Astrocyte (in vitro differentiated cells and primary cell): ENCODE measurements at regions not wholly inside any gene's neighbourhood (a gene's known extent, or its start where the extent isn't known, plus 50 kb on each side); places are given as distances from the start of the nearest gene placed in this dataset.

ENCODE experiments used
- DNase-seq: peaks from one replicate; pipeline ENCODE4 v3.0.0-alpha.2; 2010; ENCODE audit warnings: low read depth
- FAIRE-seq: peaks from 2 replicates; lab custom pipeline; 2011; peaks lifted over from hg19 to GRCh38; lab: Jason Lieb, UNC
- H2AFZ ChIP-seq: 2 replicates; pipeline ENCODE4 v1.6.0; 2012; ENCODE audit warnings: low read depth, low read length, inconsistent platforms
- H3K27ac ChIP-seq: 2 replicates; pipeline ENCODE4 v1.5.1; 2011; ENCODE audit warnings: low read depth, low read length, inconsistent platforms
- H3K27me3 ChIP-seq: 2 replicates; pipeline ENCODE4 v1.6.0; 2011; ENCODE audit warnings: low read length, inconsistent platforms; ENCODE audit not compliant: insufficient read depth
- H3K36me3 ChIP-seq: 2 replicates; pipeline ENCODE4 v1.5.1; 2011; ENCODE audit warnings: low read length, inconsistent platforms; ENCODE audit not compliant: insufficient read depth
- H3K4me1 ChIP-seq: 2 replicates; pipeline ENCODE4 v1.5.1; 2011; ENCODE audit warnings: low read length, inconsistent platforms; ENCODE audit not compliant: insufficient read depth
- H3K4me2 ChIP-seq: 2 replicates; pipeline ENCODE4 v1.6.0; 2012; ENCODE audit warnings: low read length, inconsistent platforms
- H3K4me3 ChIP-seq: 2 replicates; pipeline ENCODE4 v1.5.1; 2011; ENCODE audit warnings: low read depth, mild to moderate bottlenecking, low read length, inconsistent platforms; ENCODE audit not compliant: insufficient read depth
- H3K79me2 ChIP-seq: 2 replicates; pipeline ENCODE4 v1.6.0; 2012; ENCODE audit warnings: mild to moderate bottlenecking, low read length, inconsistent platforms; ENCODE audit not compliant: insufficient read depth
- H3K9ac ChIP-seq: 2 replicates; pipeline ENCODE4 v1.6.0; 2012; ENCODE audit warnings: mild to moderate bottlenecking, low read length, inconsistent platforms
- H3K9me3 ChIP-seq: 2 replicates; pipeline ENCODE4 v1.5.1; 2012; ENCODE audit warnings: low read depth, mild to moderate bottlenecking, low read length, inconsistent platforms; ENCODE audit not compliant: insufficient read depth
- H4K20me1 ChIP-seq: 2 replicates; pipeline ENCODE4 v1.6.0; 2012; ENCODE audit warnings: low read length, inconsistent platforms; ENCODE audit not compliant: insufficient read depth
- H3K27ac Mint-ChIP-seq: one replicate; pipeline ENCODE4 v1.8.0; 2021; ENCODE audit warnings: mild to moderate bottlenecking, mixed read lengths; ENCODE audit not compliant: unreplicated experiment
- H3K27me3 Mint-ChIP-seq: one replicate; pipeline ENCODE4 v1.8.0; 2021; ENCODE audit warnings: low read depth, mixed read lengths; ENCODE audit not compliant: unreplicated experiment
- H3K36me3 Mint-ChIP-seq: one replicate; pipeline ENCODE4 v1.8.0; 2021; ENCODE audit warnings: low read depth, mixed read lengths; ENCODE audit not compliant: unreplicated experiment
- H3K4me1 Mint-ChIP-seq: one replicate; pipeline ENCODE4 v1.8.0; 2021; ENCODE audit warnings: low read depth, mixed read lengths; ENCODE audit not compliant: unreplicated experiment
- H3K4me3 Mint-ChIP-seq: one replicate; pipeline ENCODE4 v1.8.0; 2021; ENCODE audit warnings: mild to moderate bottlenecking, moderate library complexity, mixed read lengths; ENCODE audit not compliant: unreplicated experiment
- H3K9me3 Mint-ChIP-seq: one replicate; pipeline ENCODE4 v1.8.0; 2021; ENCODE audit warnings: mild to moderate bottlenecking, mixed read lengths; ENCODE audit not compliant: unreplicated experiment
- EZH2 ChIP-seq: IDR thresholded peaks from 2 replicates; pipeline ENCODE4 v1.6.1; 2012; ENCODE audit warnings: mild to moderate bottlenecking, low read length, inconsistent platforms; ENCODE audit not compliant: insufficient read depth
- TF ChIP-seq, protein P1 (sequence below): IDR thresholded peaks from 2 replicates; pipeline ENCODE4 v1.5.1; 2011; ENCODE audit warnings: low read depth, mild to moderate bottlenecking, inconsistent platforms, low read length, moderate library complexity; ENCODE audit not compliant: insufficient read depth

DNA sequence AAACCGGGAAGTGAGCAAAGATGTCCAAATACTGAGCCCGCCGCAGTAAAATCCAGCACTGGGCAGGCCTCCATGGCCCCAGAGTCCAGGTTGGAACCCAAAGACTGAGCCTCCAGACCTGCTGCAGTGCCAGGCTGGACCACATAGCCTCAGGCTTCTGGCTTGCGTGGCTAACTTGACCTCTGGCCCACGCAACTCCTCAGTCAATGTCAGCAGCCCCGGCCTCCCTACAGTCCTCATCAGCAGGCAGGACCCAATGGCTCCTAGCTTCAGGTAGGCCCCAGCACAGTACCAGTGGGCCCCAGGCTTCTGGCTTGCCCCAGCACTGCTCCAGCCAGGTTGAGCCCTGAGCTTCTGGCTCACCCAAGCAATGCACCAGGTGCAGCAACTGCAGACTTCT is 245.1 kb upstream of the AFDN start:
- Mint-ChIP-seq H3K9me3 (peaks cover 13% of the 10 kb centered on the region), H3K27ac (no peak overlapping the region)
- FAIRE-seq: no peak

DNA sequence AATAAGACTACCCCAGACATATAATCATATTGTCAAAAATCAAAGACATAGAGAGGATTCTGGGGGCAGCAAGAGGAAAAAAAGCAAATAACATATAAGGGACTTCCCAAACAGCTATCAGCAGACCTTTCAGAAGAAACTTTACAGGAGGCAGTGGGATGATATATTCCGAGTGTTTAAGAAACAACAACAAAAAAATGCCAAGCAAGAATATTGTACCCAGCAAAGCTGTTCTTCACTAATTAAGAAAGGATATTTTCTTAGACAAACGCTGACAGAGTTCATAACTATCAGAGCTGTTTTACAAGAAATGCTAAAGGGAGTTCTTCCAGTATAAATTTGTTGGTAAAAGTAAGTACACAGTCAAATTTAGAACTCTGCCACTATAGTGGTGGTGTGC is 243.3 kb upstream of the AFDN start:
- Histone ChIP-seq H3K4me1 (peaks cover 4% of the 10 kb centered on the region), H3K36me3 (no peaks in the 10 kb centered on the region), H3K9ac (no peak overlapping the region), H3K4me2 (no peak overlapping the region), H2AFZ (no peak overlapping the region), H3K4me3 (no peak overlapping the region), H4K20me1 (no peaks in the 10 kb centered on the region), H3K9me3 (no peaks in the 10 kb centered on the region), H3K27ac (no peak overlapping the region), H3K79me2 (no peaks in the 10 kb centered on the region), H3K27me3 (peaks cover 2% of the 10 kb centered on the region)
- Mint-ChIP-seq H3K4me3 (no peak overlapping the region), H3K9me3 (peaks cover 13% of the 10 kb centered on the region), H3K27ac (no peak overlapping the region), H3K36me3 (peaks cover 2% of the 10 kb centered on the region), H3K4me1 (peaks cover 3% of the 10 kb centered on the region), H3K27me3 (peaks cover 10% of the 10 kb centered on the region)
- FAIRE-seq (no peak), DNase-seq (no peak)
- TF ChIP-seq, protein P1, sequence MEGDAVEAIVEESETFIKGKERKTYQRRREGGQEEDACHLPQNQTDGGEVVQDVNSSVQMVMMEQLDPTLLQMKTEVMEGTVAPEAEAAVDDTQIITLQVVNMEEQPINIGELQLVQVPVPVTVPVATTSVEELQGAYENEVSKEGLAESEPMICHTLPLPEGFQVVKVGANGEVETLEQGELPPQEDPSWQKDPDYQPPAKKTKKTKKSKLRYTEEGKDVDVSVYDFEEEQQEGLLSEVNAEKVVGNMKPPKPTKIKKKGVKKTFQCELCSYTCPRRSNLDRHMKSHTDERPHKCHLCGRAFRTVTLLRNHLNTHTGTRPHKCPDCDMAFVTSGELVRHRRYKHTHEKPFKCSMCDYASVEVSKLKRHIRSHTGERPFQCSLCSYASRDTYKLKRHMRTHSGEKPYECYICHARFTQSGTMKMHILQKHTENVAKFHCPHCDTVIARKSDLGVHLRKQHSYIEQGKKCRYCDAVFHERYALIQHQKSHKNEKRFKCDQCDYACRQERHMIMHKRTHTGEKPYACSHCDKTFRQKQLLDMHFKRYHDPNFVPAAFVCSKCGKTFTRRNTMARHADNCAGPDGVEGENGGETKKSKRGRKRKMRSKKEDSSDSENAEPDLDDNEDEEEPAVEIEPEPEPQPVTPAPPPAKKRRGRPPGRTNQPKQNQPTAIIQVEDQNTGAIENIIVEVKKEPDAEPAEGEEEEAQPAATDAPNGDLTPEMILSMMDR: no peak
- TF ChIP-seq EZH2: no peak

More for the DNA sequence above, 245.1 kb upstream of the AFDN start:
- no peaks in the 10 kb centered on the region for H3K4me1 ChIP-seq
- Mint-ChIP-seq H3K4me3 (no peak overlapping the region), H3K36me3 (peaks cover under 1% of the 10 kb centered on the region), H3K4me1 (no peaks in the 10 kb centered on the region), H3K27me3 (peaks cover 26% of the 10 kb centered on the region)
- H3K27ac ChIP-seq: no peak overlapping the region
- DNase-seq: no peak
- no peaks in the 10 kb centered on the region for H3K79me2 ChIP-seq
- H3K4me2 ChIP-seq: no peak overlapping the region
- H3K36me3 ChIP-seq: no peaks in the 10 kb centered on the region
- H3K27me3 ChIP-seq: peaks cover 2% of the 10 kb centered on the region
- no peaks in the 10 kb centered on the region for H3K9me3 ChIP-seq
- H3K9ac ChIP-seq: no peak overlapping the region
- H4K20me1 ChIP-seq: no peaks in the 10 kb centered on the region
- TF ChIP-seq EZH2: no peak
- TF ChIP-seq, protein P1: no peak
- H2AFZ ChIP-seq: no peak overlapping the region
- no peak overlapping the region for H3K4me3 ChIP-seq

DNA sequence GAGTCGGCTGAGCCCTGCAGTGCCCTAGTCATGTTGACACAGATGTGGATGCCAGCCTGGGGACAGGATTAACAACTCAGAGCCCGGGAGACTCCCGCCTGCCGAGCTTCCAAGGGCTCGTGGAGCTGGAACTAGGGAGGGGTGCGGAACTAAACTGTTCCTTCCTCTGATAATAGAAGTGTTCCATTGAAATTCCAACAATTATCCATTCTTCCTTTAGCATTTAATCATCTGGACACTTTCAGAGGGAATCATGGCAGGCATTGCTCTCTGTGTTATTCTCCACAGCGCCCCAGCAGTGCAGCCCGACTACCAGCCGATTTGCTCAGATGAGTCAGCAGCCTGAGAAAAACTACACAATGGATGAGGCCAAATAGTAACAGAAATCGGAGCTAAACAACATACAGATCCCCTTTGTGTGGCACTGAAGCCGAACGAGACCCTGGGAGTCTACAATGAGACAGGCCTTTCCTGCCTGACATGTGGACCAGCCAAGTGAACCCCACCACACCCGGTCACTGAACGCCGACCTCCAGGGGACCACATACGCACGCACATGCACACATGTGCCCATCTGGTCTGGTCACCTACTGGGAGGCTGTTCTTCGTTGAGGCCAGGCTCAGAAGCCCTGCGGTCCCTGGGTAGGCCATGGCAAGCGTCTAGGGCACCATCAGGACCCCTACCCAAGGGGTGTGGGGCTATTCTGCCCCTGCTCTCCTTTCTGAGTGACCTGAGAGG is 238.4 kb upstream of the AFDN start:
- H3K27me3 Mint-ChIP-seq: no peaks in the 10 kb centered on the region
- no peak overlapping the region for H3K4me3 Mint-ChIP-seq
- no peaks in the 10 kb centered on the region for H3K27me3 ChIP-seq
- DNase-seq (peak; percentile 35), FAIRE-seq (no peak)
- no peaks in the 10 kb centered on the region for H4K20me1 ChIP-seq
- H3K27ac Mint-ChIP-seq: peak overlapping the region; percentile 4
- peaks cover 5% of the 10 kb centered on the region for H3K9me3 ChIP-seq
- peaks cover 5% of the 10 kb centered on the region for H3K9me3 Mint-ChIP-seq
- no peak overlapping the region for H3K27ac ChIP-seq
- H3K4me1 ChIP-seq: peaks cover 7% of the 10 kb centered on the region
- peaks cover 4% of the 10 kb centered on the region for H3K4me1 Mint-ChIP-seq
- TF ChIP-seq, protein P1: no peak
- TF ChIP-seq EZH2: no peak
- peak overlapping the region; percentile 62 for H2AFZ ChIP-seq
- H3K36me3 Mint-ChIP-seq: peaks cover 2% of the 10 kb centered on the region
- H3K4me3 ChIP-seq: no peak overlapping the region
- H3K9ac ChIP-seq: peak overlapping the region; percentile 39
- H3K4me2 ChIP-seq: peak overlapping the region; percentile 75
- H3K79me2 ChIP-seq: no peaks in the 10 kb centered on the region
- H3K36me3 ChIP-seq: no peaks in the 10 kb centered on the region
